ENCODE measurements at regions not wholly inside any gene's neighbourhood (a gene's known extent, or its start where the extent isn't known, plus 50 kb on each side); places are given as distances from the start of the nearest gene placed in this dataset.

DNA sequence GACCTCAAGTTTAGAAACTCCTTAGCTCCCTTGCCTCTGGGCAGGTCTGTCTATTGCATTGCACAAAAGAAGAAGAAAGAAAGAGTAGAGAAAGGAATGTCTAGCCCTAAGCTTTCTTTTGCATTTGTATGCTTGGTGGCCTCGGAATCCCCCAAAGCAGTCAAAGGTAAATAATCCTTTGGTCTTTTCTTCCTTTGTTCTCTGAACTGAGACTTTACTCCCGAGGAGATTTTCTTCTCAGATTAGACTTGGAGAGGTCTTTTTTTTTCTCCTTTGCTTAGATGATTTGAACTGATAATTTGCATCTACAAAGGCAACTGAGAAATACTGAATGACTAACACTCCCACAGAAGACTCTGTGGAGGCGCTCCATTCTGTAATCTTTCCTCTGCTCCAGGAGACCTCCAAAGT, 93.2 kb downstream of the AKR1D1 start:
- DNase-seq (ENCODE audit: low read depth), result peak; percentile 9
- no peak overlapping the region for H3K4me3 ChIP-seq (ENCODE audit: low read depth, low read length)
- H3K36me3 ChIP-seq (ENCODE audit: control insufficient read depth, insufficient read depth, low read length), result no peaks in the 10 kb centered on the region
- H3K27me3 ChIP-seq (ENCODE audit: control insufficient read depth, insufficient read depth, low read length), result no peaks in the 10 kb centered on the region
- TF ChIP-seq, protein P1, sequence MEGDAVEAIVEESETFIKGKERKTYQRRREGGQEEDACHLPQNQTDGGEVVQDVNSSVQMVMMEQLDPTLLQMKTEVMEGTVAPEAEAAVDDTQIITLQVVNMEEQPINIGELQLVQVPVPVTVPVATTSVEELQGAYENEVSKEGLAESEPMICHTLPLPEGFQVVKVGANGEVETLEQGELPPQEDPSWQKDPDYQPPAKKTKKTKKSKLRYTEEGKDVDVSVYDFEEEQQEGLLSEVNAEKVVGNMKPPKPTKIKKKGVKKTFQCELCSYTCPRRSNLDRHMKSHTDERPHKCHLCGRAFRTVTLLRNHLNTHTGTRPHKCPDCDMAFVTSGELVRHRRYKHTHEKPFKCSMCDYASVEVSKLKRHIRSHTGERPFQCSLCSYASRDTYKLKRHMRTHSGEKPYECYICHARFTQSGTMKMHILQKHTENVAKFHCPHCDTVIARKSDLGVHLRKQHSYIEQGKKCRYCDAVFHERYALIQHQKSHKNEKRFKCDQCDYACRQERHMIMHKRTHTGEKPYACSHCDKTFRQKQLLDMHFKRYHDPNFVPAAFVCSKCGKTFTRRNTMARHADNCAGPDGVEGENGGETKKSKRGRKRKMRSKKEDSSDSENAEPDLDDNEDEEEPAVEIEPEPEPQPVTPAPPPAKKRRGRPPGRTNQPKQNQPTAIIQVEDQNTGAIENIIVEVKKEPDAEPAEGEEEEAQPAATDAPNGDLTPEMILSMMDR (IDR thresholded peaks at IDR 0.05; ENCODE audit: insufficient read depth, low read length, poor library complexity, severe bottlenecking), result no peak

DNA sequence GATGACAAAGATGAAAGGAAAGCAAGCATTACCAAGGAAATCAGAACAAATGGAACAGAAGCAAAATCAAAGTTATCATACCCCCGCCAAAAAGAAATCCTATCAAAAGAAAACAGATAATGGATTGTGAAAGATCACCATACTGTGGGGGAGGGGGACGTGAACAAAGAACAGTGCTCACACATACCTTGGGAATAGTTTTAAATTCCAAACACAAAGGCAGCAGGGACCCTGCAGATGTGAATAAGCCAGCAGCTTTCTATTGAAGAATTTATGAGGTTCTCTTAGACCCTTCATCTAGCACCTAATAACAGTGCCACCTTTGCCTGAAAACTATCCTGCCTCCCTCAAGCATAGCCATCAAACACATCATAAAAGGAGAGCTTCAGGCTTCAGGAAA, 94.0 kb downstream of the AKR1D1 start:
- no peaks in the 10 kb centered on the region for H3K27me3 ChIP-seq (ENCODE audit: control insufficient read depth, insufficient read depth, low read length)
- no peak for DNase-seq (ENCODE audit: low read depth)
- TF ChIP-seq, protein P1 (IDR thresholded peaks at IDR 0.05; ENCODE audit: insufficient read depth, low read length, poor library complexity, severe bottlenecking), result no peak

DNA sequence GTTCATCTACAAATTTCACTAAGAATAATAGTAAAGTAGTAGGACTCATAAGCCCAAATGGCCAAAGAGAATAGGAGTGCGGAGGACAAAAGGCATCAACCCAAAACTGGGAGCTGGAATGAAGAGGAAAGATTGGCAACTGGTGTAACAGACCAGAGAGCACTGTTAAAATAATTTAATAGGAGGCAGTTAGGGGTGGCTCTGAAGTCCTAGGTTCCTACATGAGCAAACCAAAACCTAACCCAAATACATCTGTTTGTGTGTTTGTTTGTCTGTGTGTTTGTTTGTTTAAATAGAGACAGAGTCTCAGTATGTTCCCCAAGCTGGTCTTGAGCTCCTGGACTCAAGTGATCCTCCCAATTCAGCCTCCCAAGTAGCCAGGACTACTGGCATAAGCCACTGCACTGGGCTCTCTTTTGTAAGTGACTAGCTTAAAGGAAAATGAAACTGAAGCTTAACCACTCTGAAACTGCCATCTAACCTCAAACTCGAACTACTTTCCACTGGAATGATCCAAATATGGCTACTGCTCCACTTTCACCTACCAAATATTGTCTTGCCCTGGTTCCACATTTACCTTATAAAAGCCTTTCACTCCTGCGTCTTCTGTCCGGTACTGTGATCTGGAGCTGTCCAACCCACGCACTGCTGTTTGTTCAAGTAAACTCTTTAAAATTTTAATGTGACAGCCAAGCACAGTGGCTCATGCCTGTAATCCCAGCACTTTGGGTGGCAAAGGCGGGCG, 94.9 kb downstream of the AKR1D1 start:
- TF ChIP-seq, protein P1 (IDR thresholded peaks at IDR 0.05; ENCODE audit: insufficient read depth, low read length, poor library complexity, severe bottlenecking), result no peak
- Histone ChIP-seq H3K36me3 (ENCODE audit: control insufficient read depth, insufficient read depth, low read length) (no peaks in the 10 kb centered on the region), H3K4me3 (ENCODE audit: low read depth, low read length) (no peak overlapping the region), H3K27me3 (ENCODE audit: control insufficient read depth, insufficient read depth, low read length) (no peaks in the 10 kb centered on the region)
- no peak for DNase-seq (ENCODE audit: low read depth)

More for the DNA sequence above, 94.0 kb downstream of the AKR1D1 start:
- H3K4me3 ChIP-seq (ENCODE audit: low read depth, low read length), result no peak overlapping the region
- no peaks in the 10 kb centered on the region for H3K36me3 ChIP-seq (ENCODE audit: control insufficient read depth, insufficient read depth, low read length)

DNA sequence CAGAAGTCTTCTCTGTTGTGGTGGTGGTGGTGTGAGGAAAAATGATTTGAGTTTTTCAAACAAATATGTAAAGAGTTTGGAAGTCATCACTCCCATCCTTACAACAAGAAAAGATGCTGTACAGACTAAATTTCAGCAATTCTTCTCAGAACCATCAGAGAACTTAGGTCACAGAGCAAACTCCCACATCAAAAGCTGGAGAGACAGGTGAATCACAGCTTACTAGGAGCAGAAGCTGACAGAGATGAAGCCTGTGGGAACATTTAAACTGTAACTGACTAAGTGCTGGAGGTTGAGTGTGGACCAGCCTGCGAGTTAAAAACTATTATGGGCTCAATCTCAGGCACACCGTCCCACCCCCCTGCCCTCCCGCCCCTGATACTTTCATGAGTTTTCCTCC, 97.3 kb downstream of the AKR1D1 start:
- no peak overlapping the region for H3K4me3 ChIP-seq (ENCODE audit: low read depth, low read length)
- no peaks in the 10 kb centered on the region for H3K36me3 ChIP-seq (ENCODE audit: control insufficient read depth, insufficient read depth, low read length)
- DNase-seq (ENCODE audit: low read depth), result no peak
- TF ChIP-seq, protein P1 (IDR thresholded peaks at IDR 0.05; ENCODE audit: insufficient read depth, low read length, poor library complexity, severe bottlenecking), result no peak
- no peaks in the 10 kb centered on the region for H3K27me3 ChIP-seq (ENCODE audit: control insufficient read depth, insufficient read depth, low read length)

DNA sequence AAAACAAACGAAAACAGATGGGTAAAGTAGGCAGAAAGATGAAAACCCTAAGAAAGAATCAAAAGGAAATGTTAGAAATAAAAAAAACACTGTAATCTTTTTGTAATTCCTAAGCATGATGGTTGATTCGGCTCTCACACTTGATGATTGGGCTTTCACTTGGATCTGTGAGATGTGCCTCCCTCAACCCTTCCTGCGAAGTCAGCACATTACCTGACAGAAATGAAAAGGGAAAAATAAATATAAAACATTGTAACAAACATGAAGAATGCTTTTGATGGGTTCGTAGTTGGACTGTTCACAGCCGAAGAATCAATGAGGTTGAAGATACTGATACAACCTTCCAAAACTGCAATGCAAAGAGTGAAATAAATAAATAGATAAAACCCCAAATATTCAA, 99.8 kb downstream of the AKR1D1 start:
- Histone ChIP-seq H3K36me3 (ENCODE audit: control insufficient read depth, insufficient read depth, low read length) (no peaks in the 10 kb centered on the region), H3K4me3 (ENCODE audit: low read depth, low read length) (no peak overlapping the region), H3K27me3 (ENCODE audit: control insufficient read depth, insufficient read depth, low read length) (no peaks in the 10 kb centered on the region)
- TF ChIP-seq, protein P1 (IDR thresholded peaks at IDR 0.05; ENCODE audit: insufficient read depth, low read length, poor library complexity, severe bottlenecking), result no peak
- DNase-seq (ENCODE audit: low read depth), result no peak

DNA sequence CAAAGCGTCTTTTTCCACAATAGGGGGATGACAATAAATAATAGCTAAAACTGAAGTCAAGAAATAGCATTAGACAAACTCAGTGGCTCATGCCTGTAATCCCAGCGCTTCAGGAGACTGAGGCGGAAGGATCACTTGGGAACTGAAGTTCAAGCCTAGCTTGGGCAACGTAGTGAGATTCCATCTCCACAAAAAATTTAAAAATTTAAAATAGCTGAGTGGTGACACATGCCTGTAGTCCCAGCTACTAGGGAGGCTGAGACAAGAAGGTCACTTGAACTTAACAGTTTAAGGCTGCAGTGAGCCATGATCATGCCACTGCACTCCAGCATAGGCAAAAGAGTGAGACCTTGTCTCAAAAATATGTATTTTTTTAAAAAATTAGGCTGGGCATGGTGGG, 107.9 kb downstream of the AKR1D1 start:
- TF ChIP-seq, protein P1 (IDR thresholded peaks at IDR 0.05; ENCODE audit: insufficient read depth, low read length, poor library complexity, severe bottlenecking), result no peak
- no peak for DNase-seq (ENCODE audit: low read depth)
- H3K36me3 ChIP-seq (ENCODE audit: control insufficient read depth, insufficient read depth, low read length), result no peaks in the 10 kb centered on the region
- H3K27me3 ChIP-seq (ENCODE audit: control insufficient read depth, insufficient read depth, low read length), result no peaks in the 10 kb centered on the region
- no peak overlapping the region for H3K4me3 ChIP-seq (ENCODE audit: low read depth, low read length)
